ENCODE measurements at regions not wholly inside any gene's neighbourhood (a gene's known extent, or its start where the extent isn't known, plus 50 kb on each side); places are given as distances from the start of the nearest gene placed in this dataset.

DNA sequence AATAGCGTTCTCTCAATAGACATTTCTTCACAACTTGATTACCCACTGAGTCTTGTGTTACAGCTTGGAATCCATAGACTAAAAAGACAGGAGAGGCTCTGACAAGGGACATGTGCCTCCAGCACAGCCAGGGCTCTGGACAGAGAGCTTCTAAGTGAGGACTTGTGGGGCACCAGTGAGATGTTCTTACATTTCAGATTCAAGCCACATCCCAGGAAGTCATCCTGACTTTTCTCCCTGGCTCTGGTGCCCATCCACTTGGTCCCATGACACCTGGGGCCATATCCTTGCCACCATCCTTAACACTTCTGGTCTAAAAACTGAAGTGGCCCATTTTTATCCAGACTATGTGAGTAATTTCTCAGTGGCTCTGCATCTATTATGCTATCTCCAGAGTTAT is 440.1 kb downstream of the TCERG1L start:
- no peak for DNase-seq (ENCODE audit: low spot score)

DNA sequence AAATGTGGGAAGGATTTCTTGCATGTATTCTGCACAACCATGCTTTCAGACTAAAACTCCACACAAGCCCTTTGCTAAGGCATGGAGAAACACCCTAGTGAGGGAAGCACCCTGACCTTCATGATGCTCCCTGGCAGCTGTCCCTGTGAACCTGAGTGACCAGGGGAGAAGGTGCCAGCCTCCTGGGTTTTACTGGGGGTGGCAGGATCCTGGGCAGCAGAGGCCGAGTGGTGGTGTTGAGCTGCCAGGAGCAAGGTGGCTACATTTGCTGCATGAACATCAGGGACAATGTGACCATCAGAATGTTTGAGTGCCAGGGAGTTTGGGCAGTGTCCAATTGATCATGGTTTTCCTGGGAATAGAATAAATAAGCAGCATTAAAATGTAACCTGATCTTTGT is 437.9 kb downstream of the TCERG1L start:
- no peak for DNase-seq (ENCODE audit: low spot score)

DNA sequence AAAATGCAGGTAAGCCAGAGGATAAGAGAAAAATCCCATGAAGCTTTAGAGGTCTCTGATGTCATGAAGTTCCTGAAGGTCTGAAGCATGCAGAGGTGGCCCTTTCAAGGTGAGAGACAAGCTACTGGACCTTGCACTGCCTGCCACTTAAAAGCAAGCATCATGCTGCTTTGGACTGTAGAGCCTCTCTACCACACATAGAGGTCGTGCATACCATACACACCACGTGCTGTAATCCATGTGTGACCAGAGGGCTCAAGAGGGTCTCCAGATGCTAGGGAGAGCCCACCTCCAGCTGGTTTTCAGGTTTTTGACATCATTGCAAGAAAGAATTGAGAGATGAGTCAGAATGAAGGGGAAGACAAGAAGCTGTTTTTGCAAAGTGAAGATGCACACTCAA is 436.4 kb downstream of the TCERG1L start:
- no peak for DNase-seq (ENCODE audit: low spot score)

DNA sequence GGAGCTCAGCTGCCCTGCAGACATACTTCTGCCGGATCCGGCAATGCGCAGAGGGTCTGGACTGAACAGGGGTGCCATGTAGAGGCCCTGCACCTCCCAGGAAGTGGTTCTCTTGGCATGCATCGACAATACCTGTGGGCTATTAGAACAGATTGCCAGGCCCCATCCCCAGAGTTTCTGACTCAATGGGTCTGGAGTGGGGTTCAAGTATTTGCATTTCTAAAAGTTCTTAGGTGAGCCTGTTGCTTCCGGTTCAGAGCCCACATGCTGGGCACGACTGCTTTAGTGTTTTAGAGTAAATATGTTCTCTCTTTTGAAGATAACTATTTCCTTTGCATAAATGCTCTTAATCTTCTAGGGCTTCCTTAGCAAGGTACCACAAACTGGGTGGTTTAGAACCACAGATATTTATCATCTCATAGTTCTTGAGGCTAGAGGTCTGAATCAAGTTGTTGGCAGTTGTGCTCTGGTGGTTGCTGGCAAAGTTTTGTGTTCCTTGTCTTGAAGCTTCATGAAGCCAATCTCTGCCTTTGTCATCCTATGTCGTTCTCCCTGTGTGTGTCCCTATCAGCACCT is 435.5 kb downstream of the TCERG1L start:
- no peak for DNase-seq (ENCODE audit: low spot score)

DNA sequence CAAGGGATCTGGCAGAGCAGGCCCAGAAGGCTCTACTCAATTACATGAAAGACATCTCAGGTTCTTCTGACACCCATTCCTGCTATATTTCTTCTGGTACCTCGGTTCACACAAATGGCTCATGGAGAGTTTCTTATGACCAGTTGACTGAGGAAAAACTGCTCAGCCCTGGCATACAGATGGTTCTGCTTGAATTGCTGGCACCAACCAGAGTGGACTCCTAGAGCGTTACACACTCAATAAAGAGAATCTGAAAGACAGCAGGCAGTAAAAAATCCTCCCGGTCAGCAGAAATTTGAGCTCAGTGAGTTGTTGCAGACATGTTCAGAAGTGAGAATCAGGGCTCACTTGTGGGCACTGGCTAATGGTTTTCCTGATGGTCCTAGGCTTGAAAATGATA is 434.4 kb downstream of the TCERG1L start:
- DNase-seq (ENCODE audit: low spot score) = no peak

DNA sequence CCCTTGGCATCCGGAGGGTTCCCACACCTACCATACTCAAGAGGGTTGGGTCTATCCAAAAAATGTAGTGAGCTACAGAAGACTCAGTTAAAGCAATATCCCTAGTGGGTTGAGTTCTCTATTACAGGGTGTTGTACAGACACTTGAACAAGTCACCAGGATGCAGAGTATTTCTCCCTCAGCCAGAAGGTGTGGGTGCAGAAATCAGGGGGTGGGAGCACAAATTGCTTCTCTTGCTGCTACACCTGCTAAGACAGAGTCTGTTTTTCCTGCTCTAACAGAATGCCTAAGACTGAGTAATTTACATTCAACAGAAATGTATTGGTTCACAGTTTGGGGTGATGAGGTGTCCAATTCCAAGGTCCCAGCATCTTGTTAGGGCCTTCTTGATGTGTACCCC is 433.4 kb downstream of the TCERG1L start:
- DNase-seq (ENCODE audit: low spot score) = no peak

DNA sequence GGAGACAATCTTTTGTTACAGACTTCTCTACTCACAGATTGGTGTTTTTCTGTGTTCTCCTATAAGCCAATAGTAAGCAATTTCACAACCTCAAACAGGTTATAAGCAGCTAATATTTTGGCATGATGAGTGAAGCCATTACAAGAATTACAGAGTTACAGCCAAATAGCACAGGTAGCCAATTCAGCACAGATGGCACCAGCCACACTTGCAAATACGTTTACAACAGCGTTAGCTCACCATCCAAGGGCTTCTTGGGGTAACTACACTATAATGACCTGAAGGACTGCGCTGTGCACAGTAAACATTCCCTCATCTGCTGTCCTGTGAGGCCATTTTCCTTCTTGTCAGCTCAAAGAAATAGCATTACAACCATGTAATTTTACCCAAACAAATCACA is 428.6 kb downstream of the TCERG1L start:
- DNase-seq (ENCODE audit: low spot score) = no peak

DNA sequence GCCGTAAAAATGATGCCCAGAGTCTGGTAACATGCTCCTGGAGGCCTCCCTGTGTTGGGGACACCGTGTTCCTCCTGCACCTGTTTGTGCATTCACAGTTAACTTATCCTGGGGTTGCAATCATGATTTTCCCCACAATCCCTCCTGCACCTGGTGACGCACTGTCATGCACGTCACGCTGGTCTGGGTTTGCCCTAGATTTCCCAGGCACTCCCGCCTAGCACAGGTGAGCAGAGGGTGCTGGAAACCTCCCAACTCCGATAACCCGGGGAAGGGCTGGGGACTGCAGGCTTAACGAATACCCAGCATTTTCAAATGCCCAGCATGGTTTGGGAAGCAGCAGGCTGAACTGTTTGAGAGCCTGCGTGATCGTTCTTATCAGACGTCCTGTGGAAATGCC is 427.1 kb downstream of the TCERG1L start:
- no peak for DNase-seq (ENCODE audit: low spot score)

DNA sequence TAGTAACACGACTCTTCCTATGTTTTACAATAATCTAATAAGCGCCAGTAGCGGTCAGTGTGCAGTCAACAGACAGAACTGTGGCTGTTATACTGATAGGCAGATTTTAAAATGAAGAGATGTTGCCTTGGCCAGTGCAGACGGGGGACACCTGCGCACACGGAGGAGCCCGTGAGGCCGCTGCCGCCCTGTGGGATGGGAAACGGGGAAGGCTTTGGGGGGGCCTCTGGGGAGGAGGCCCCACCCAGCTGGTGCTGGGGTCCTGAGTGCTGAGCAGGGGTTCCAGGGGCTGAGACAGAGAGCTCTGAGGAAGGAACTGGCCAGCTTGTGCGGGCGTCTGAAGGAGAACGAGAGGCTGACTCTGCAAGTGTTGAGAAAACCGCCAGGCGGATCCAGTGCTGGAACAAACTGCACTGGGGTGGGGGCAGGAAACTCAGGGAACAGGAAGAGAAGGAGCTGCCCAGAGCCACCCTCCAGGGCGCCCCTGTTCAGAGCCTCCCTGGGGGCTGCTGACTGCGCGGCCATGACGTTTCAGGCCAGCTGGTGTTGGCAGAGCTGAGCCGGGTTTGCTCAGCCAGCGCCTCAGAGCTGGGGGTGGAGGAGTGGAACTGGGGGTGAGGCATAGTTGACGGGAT is 426.4 kb downstream of the TCERG1L start:
- no peak for DNase-seq (ENCODE audit: low spot score)

DNA sequence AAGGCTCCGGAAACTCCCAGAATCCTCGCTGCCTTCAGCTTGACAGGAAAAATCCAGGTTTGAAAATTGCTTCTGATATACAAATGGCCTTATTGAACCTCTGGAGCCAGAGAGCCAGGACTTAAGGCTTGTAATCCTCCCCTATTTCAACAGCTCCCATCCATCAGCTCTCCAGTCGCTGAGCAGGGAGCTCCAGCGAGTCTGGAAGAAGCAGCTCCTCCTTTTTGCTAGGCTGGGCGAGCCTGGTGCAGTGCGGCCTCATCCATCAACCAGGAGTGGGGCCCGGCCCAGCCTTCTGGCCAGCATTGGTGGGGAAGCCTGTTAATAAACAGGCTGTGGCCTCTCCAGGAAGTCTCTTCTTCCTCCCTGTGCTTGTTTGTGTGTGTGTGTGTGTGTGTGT is 424.4 kb downstream of the TCERG1L start:
- no peak for DNase-seq (ENCODE audit: low spot score)

DNA sequence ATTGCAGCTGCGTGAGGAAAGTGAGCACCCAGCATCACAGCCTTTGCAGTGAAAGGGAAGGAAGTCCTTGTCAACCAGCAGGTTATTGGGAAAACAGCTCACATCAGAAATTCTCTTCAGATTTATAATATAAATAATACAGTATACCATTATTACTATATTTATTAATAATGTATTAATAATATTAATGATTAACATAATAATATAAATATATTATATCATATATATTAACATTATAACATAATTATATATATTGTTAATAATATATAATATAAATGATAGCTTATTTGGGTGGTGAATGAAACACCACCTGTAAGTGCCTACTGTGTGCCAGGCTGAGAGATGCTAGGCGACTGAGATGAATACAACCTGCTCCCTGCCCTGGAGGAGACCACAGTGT is 423.0 kb downstream of the TCERG1L start:
- no peak for DNase-seq (ENCODE audit: low spot score)

DNA sequence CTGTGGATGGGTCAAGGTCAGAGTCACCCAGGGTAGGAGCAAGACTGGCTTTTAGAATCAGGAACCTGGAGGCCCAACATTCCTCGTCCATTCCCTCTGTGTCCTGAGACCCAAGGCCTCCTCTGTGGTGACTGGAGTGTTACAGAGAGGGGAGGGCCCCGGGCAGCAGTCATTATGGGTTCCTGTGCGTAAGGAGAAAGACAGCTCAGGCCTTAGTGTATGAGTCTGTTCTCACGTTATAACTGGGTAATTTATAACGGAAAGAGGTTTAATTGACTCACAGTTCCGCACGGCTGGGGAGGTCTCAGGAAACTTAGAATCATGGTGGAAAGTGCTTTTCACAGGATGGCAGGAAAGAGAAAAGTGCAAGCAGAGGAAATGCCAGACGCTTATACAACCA is 422.3 kb downstream of the TCERG1L start:
- no peak for DNase-seq (ENCODE audit: low spot score)

DNA sequence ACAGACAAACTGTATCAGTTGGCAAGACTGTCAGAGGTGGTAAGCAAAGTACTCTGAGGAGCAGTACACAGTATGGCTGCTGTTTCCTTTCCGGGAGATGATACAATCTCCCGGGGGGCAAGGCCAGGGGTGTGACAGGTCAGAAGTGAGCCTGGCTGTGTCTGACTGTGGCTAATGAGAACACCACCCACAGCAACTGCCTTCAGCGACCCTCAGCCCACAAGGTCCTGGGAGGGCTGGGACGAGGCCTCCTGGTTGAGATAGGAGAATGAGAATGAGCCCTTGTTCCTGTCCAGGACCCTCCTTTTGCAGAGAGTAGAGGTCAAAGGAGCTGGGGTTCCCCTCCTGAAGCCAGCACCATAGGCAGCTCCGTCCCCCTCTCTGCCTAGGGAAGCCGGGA is 421.7 kb downstream of the TCERG1L start:
- no peak for DNase-seq (ENCODE audit: low spot score)

DNA sequence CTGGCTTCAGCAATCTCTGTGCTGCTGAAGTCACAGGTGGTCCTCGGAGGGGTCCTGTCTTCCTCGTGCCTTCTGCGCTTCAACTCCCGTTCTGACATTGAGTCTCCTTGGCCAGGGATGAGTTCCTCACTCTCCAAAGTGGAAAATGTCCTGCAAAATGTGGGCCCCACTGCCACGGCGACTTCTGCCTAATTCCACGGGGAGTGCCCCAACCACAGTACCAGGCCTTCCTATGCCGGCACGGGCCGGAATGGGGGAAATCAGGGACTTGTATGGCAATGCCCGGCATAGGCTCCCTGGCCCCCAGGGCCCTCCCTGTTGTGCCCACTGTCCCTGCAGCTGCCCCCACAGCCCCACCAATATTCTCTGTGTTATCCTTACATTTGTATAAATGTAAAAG is 420.5 kb downstream of the TCERG1L start:
- DNase-seq (ENCODE audit: low spot score) = no peak

DNA sequence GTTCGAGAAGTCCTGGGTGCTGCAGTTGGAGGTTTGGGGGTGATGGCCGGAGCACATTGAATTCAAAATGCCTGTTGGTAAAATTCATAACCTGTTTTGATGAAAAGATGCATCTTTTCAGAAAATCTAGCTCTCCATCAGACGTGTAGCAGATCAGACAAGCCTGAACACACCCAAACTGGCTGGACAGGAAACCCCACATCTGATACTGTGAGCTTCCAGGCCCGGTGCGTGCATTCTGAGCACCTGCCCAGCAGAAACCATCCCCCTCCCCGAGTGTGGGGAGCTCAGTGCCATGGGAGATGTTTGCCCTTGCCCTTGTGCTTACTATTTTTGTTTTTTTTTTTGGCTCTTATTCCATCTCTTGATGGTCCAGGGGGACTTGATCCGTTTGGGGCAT is 417.1 kb downstream of the TCERG1L start:
- no peak for DNase-seq (ENCODE audit: low spot score)

DNA sequence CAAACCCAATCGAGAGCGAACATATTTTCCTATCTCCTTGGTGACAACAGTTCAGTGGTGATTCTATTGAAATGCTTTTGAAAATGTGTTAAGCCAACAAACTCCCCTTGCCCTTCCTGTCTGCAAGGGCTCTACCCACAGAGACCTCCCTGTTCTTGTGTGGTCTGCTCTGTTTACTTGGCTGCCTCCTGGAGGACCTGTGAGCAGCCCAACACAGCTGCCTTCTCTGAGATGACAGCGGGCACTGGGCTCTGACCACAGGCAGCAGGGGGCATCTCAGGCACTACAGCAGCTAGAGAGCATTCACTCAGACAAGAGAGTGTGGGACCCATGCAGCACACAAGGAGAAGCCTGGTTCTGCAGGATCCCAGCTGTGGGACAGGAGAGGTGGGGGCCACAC is 416.4 kb downstream of the TCERG1L start:
- no peak for DNase-seq (ENCODE audit: low spot score)

DNA sequence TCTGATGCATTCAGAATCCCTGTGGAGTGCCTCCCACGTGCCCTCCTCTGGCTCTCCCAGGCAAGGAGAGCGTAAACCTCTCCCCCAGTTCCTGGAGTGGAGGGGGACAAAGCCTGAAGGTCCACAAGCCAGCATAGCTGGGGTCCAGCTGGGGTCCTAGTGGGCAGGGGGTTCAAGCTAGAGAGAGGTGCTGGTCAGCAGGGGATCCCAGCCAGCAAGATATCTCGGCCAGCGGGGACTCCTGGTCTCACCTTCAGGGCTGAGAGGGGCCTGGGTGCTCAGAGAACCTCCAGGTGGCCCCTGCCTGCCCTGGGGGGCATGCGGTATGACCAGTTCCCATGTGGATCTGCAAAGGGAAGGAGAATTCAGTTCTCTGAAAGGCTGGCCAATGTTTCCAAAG is 413.7 kb downstream of the TCERG1L start:
- no peak for DNase-seq (ENCODE audit: low spot score)

DNA sequence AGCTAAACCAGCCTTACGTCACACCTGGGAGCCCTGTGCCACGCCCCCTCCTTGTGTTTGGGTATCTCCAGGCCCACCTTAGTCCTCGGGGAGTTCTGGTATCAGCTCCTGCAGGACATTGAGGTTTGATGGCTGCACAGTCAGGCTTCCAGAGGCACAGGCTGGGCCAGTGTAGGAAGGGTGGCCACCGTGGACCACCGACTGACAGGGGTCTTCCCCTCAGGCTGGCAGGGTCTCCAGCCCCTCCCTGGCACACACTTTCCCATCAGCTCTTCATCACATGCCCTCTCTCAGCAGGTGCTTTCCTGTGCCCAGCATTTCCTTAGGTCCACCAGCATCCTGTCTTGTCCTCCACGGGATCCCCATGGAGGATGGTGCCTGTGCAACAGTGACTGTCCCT is 413.1 kb downstream of the TCERG1L start:
- no peak for DNase-seq (ENCODE audit: low spot score)

DNA sequence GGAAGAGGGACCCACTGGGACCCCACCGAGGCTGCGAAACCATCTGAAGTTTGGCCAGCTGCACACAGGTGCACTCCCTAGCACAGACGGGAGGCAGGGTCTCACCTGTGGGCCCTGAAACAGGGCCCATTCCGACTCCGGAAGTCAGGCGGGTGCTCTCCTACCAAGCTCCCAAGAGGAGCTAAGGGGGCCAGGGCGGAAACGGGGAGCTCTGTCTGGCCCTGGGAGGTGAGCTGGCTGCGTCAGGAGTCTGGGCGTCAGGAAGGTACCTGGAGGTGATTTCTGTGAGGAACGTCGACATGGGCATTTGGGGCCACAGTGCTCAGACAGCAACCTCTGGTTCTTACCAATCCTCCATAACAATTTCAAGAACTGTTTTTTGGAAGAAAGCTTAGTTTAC is 411.7 kb downstream of the TCERG1L start:
- DNase-seq (ENCODE audit: low spot score) = no peak

DNA sequence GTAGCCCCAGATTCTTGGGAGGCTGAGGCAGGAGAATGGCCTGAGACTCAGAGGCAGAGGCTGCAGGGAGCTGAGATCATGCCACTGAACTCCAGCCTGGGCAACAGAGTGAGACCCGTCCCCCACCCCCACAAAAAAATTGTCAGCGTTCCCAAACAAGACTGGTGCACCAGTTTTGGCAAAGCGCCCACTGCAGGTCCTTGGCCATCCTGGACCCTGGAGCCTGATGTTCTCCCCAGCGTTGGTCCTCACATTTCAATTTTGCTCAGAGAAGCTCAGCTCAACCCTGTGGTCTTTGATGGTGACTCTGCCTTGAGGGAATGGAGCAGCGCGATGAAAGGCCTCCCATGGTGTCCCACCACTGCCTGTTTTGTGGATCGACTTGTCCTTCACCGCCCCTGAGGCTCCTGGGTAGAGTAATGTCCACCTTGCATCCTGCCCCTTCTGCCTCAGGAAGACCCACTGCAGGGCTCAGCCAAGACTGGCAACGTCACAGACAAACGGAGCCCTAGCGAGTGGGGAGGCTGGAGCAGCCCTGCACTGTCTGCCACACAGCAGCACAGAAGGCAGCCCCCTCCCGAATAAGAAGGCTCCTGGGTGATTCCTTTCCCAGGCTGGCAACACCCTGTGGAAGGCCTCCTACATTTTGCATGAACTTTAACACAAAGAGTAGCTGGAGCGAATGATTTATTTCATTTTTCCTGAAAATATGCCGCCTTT is 410.9 kb downstream of the TCERG1L start:
- DNase-seq (ENCODE audit: low spot score) = no peak

DNA sequence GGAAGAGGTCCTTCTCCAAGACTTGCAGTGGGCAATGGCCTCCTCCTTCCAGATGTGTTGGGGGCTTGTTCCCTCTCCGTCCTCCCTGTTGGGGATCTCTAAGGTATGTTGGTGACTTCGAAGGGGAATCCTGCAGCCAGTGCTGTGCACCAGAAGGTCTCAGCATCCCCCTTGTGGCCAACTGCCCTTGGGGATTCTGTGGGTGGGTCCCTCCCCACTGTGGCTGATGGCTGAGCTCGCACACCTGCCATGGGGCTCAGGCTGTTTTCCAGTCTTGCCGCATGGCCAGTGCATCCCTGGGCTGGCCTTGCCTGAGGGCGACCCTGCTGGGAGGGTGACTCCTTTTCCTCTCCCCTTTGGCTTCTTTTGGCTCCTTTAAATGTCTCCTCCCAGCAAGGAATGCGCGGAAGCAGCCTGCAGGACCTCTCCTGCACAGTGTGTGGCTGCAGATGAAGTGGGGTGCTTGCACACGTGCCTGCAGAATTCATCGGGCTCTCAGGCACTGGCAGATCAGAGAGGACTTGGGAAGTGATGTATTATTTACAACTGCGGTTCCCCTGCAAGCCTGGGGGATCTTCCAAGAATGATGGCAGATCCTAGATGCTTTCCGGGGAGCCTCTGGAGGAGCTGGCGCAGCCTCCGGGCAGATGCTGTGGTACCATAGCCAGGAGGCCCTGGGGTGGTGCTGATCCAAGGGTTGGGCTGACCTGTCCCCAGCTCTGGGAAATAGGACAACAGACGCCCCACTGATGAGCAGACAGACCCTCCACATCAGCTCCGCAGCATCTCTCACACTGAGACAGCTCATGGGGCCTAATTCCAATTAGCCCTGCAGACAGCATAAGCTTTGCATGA is 410.0 kb downstream of the TCERG1L start:
- DNase-seq (ENCODE audit: low spot score) = no peak

DNA sequence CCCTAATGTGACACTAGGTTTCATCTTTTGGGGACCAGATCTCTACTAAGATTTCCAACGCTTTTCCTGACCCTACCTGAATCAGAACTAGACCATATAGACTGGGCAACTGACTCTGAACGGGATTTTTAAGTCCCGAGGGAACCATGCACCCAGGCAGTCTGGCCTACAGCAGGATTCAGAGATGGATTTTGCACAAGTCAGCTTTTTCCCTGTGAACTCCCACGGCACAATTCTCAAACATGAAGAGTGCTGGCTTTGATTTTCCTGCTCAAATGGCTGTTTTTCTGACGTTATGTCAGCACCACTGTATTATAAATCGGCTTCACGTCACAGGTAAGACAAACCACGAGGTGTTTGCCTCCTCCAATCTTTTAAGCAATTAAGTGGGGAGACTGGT is 409.1 kb downstream of the TCERG1L start:
- DNase-seq (ENCODE audit: low spot score) = no peak

DNA sequence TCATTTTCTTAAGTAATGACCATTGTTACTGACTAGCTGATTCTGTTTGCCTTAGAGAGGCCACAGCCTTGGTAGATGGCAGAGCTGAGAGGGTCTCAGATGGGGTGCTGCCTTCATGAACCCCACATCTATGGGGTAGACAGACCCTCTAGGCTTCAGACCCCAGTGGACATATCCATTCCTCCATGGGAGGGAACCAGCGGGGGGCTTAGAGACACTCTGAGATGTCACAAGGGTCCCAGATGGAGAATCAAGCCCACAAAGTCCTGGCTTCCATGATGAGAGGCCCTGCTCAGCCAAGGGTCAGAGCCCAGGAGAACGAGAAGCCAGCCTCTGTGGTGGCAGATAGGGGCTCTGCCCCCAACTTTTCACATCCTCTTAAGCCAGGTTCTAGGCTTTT is 408.6 kb downstream of the TCERG1L start:
- DNase-seq (ENCODE audit: low spot score) = no peak
